ENCODE measurements at regions not wholly inside any gene's neighbourhood (a gene's known extent, or its start where the extent isn't known, plus 50 kb on each side); places are given as distances from the start of the nearest gene placed in this dataset.

DNA sequence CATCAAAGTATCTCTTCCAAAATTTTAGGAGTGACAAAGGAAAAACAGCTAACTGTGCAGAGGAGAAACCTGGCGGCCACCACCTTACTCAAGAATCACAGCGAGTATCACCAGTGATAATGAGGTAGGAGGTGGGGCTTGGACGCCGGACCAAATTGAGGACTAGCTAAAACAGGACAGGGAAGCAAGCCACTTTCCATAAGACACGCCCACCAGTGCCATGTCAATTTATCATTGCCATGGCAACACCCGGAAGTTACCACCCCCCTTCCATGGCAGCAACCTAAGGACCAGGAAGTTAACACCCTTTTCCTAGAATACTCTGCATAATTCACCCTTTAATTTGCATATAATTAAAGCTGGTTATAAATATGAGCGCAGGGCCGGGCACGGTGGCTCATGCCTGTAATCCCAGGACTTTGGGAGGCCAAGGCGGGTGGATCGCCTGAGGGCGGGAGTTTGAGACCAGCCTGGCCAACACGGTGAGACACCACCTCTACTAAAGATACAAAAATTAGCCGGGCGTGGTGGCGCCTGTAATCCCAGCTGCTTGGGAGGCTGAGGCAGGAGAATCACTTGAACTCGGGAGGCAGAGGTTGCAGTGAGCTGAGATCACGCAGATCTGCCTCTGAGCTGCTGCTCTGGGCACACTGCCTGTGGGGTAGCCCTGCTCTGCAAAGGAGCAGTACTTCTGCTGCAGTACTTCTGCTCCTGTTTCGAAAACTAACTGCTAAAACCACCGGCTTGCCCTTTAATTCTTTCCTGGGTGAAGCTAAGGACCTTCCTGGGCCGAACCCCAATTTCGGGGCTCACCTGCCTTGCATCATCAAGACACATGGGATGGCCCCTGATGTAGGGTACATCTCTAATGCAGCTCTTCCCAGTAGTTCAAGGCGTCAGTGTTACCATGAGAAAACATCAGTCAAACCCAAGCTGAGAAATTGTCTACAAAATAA lies 116.7 kb downstream of the HMX1 start:
- peaks cover 5% of the 10 kb centered on the region for H3K9me3 Mint-ChIP-seq
- TF ChIP-seq, protein P1, sequence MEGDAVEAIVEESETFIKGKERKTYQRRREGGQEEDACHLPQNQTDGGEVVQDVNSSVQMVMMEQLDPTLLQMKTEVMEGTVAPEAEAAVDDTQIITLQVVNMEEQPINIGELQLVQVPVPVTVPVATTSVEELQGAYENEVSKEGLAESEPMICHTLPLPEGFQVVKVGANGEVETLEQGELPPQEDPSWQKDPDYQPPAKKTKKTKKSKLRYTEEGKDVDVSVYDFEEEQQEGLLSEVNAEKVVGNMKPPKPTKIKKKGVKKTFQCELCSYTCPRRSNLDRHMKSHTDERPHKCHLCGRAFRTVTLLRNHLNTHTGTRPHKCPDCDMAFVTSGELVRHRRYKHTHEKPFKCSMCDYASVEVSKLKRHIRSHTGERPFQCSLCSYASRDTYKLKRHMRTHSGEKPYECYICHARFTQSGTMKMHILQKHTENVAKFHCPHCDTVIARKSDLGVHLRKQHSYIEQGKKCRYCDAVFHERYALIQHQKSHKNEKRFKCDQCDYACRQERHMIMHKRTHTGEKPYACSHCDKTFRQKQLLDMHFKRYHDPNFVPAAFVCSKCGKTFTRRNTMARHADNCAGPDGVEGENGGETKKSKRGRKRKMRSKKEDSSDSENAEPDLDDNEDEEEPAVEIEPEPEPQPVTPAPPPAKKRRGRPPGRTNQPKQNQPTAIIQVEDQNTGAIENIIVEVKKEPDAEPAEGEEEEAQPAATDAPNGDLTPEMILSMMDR (conservative IDR thresholded peaks at IDR 0.05), result no peak
- no peak overlapping the region for H3K4me3 Mint-ChIP-seq
- H3K36me3 Mint-ChIP-seq, result no peaks in the 10 kb centered on the region
- DNase-seq (ENCODE audit: extremely low spot score, unreplicated experiment), result peak; percentile 60
- H3K4me1 Mint-ChIP-seq (ENCODE audit: unreplicated experiment), result no peaks in the 10 kb centered on the region
- H3K27me3 Mint-ChIP-seq, result peaks cover 24% of the 10 kb centered on the region
- no peak overlapping the region for H3K27ac Mint-ChIP-seq

DNA sequence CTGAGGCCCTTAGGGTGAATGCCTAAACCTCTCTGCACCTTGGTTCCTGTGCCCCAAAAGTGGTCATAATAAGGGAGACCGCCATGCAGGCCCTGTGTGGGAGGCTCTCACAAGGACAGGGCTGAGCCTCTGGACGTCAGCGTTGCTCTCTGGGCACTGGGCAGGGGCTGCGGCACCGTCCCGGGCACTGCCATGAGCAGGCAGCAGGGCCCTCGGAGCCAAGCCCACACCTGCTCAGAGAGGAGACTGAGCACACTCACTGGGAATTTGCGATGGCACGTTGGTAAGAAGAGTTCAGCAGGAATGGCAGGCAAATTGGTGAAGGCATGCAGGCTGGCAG lies 123.4 kb downstream of the HMX1 start:
- Mint-ChIP-seq H3K27ac (no peak overlapping the region), H3K27me3 (peaks cover 30% of the 10 kb centered on the region), H3K4me3 (no peak overlapping the region), H3K4me1 (ENCODE audit: unreplicated experiment) (no peaks in the 10 kb centered on the region), H3K9me3 (no peaks in the 10 kb centered on the region), H3K36me3 (no peaks in the 10 kb centered on the region)
- DNase-seq (ENCODE audit: extremely low spot score, unreplicated experiment), result peak; percentile 56
- TF ChIP-seq, protein P1 (conservative IDR thresholded peaks at IDR 0.05), result no peak

DNA sequence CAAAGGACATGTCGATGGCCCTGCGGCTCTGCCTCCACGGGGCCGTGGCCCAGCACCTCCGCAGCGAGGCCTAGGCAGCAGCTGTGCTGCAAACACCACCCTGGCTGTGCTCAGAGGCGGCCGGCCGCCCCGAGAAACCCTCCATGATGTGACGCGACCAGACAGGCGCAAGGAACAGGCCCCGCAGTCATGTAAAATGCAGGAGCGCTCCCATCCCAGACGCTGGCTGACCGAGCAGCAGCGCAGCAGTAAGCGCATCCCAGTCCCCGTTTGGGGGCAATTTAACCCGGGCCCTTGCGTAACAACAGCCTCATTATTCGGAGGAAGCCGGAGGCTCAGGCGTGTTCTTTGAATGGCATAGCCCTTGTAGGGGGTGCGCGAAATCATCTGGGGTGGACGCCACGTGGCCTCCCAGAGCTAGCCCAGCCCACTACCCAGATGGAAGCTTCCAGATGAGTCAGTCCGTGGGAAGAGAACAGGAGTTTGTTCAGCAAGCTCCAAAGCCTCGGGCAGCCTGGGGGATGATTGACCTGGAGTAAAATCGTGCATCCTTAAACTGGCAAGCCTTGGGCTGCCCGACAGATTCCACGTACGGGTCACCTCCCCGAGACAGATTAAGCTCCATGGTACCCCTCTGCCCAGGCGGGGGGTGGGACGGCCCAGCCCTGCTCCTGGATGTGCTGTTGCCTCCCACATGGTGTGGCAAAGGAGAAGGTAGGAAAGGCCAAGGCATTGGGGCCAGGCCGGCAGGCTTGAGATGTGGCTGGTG lies 124.0 kb downstream of the HMX1 start:
- H3K4me3 Mint-ChIP-seq, result no peak overlapping the region
- peak; percentile 68 for DNase-seq (ENCODE audit: extremely low spot score, unreplicated experiment)
- no peaks in the 10 kb centered on the region for H3K4me1 Mint-ChIP-seq (ENCODE audit: unreplicated experiment)
- H3K36me3 Mint-ChIP-seq, result no peaks in the 10 kb centered on the region
- TF ChIP-seq, protein P1 (conservative IDR thresholded peaks at IDR 0.05), result no peak
- no peak overlapping the region for H3K27ac Mint-ChIP-seq
- H3K9me3 Mint-ChIP-seq, result peaks cover 4% of the 10 kb centered on the region
- peaks cover 28% of the 10 kb centered on the region for H3K27me3 Mint-ChIP-seq

DNA sequence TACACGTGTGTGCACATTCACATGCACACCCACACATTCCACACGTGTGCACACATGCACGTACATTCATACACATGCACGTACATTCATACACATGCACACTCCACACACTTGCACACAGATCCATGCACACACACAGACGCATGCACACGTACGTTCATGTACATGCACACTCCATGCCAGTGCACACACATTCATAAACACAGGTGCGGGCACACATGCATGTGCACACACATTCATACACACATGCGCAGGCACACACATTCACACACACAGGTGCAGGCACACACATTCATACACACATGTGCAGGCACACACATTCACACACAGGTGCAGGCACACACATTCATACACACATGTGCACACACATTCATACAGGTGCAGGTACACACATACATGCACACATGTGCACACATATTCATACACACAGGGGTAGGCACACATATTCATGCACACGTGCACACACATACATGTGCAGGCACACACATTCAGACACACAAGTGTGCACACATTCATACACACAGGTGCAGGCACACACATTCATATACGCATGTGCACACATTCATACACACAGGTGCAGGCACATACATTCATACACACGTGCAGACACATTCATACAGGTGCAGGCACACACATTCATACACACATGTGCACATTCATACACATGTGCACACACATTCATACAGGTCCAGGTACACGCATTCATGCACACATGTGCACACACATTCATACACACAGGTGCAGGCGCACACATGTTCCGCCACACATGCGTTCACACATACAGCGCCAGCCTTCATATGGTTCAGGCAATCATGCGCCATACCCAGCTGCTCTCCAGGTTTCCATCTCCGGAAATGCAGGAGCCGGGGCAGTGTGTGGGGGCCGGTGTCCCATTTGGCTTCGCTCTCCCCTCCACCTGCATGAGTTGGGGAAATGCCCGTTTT lies 124.8 kb downstream of the HMX1 start:
- DNase-seq (ENCODE audit: extremely low spot score, unreplicated experiment), result peak; percentile 42
- H3K27me3 Mint-ChIP-seq, result peaks cover 23% of the 10 kb centered on the region
- no peak overlapping the region for H3K27ac Mint-ChIP-seq
- H3K9me3 Mint-ChIP-seq, result peaks cover 4% of the 10 kb centered on the region
- H3K4me3 Mint-ChIP-seq, result no peak overlapping the region
- TF ChIP-seq, protein P1 (conservative IDR thresholded peaks at IDR 0.05), result no peak
- no peaks in the 10 kb centered on the region for H3K36me3 Mint-ChIP-seq
- H3K4me1 Mint-ChIP-seq (ENCODE audit: unreplicated experiment), result no peaks in the 10 kb centered on the region

DNA sequence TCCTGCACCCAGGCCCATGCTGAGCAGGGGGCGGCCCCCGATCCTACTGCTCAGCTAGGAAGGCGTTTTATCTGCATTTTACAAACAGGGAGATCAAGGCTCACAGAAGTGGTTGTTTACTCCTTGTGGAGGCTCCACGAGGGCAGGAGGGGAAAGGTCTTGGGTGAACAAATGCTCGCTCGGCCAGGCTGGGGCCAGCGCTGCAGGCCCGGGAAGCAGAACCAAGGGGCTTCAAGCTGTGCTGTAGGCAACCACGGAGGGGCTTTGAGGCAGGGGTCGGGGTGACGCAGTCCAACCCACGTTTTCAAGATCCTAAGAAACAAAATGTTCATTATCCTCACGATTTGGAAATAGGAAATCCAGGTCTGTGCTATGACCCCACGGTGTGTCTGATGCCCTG lies 125.8 kb downstream of the HMX1 start:
- TF ChIP-seq, protein P1 (conservative IDR thresholded peaks at IDR 0.05), result no peak
- H3K36me3 Mint-ChIP-seq, result no peaks in the 10 kb centered on the region
- peak; percentile 60 for DNase-seq (ENCODE audit: extremely low spot score, unreplicated experiment)

More for the DNA sequence above, 125.8 kb downstream of the HMX1 start:
- Mint-ChIP-seq H3K4me3 (no peak overlapping the region), H3K4me1 (ENCODE audit: unreplicated experiment) (no peaks in the 10 kb centered on the region), H3K9me3 (peaks cover 4% of the 10 kb centered on the region), H3K27ac (no peak overlapping the region), H3K27me3 (peaks cover 18% of the 10 kb centered on the region)
